Activated CD8-positive, alpha-beta memory T cell treated with anti-CD3 and anti-CD28 coated beads, Interleukin-2, amount 10 ng/mL, durations not matched to agents 7 days and 5 days (primary cell): ENCODE measurements at regions not wholly inside any gene's neighbourhood (a gene's known extent, or its start where the extent isn't known, plus 50 kb on each side); places are given as distances from the start of the nearest gene placed in this dataset.

Source experiments
- ATAC-seq: fragments of 150-1000 bp; cut with Tn5 transposase; one replicate; pipeline ENCODE4 v1.10.0; 2021; ENCODE audit warnings: moderate library complexity
- CTCF ChIA-PET: fragments of 350-600 bp; sonication (Branson Sonifier 250); formaldehyde crosslinking; loops from one replicate; lab custom pipeline; 2021; ENCODE audit warnings: antibody characterized with exemption; lab: Charles Lee
- DNase-seq: peaks from one replicate; pipeline ENCODE4 v3.0.0-alpha.2; 2020
- H3K27ac Mint-ChIP-seq: one replicate; pipeline ENCODE4 v1.8.0; 2021; ENCODE audit warnings: mild to moderate bottlenecking, mixed read lengths
- H3K27me3 Mint-ChIP-seq: one replicate; pipeline ENCODE4 v1.8.0; 2021; ENCODE audit warnings: mixed read lengths
- H3K36me3 Mint-ChIP-seq: one replicate; pipeline ENCODE4 v1.8.0; 2021; ENCODE audit warnings: mild to moderate bottlenecking, mixed read lengths
- H3K4me1 Mint-ChIP-seq: one replicate; pipeline ENCODE4 v1.8.0; 2021; ENCODE audit warnings: mixed read lengths
- H3K4me3 Mint-ChIP-seq: one replicate; pipeline ENCODE4 v1.8.0; 2021; ENCODE audit warnings: mild to moderate bottlenecking, moderate library complexity, mixed read lengths
- H3K9me3 Mint-ChIP-seq: one replicate; pipeline ENCODE4 v1.8.0; 2022; ENCODE audit warnings: low read depth, mixed read lengths

GRCh38 chr20:22511943-22512910 is 72.1 kb downstream of the FOXA2 start:
- ATAC-seq (no peak), DNase-seq (no peak)
- Mint-ChIP-seq H3K4me1 (no peaks in the 10 kb centered on the region), H3K9me3 (no peaks in the 10 kb centered on the region), H3K27ac (no peak overlapping the region), H3K4me3 (no peak overlapping the region), H3K36me3 (no peaks in the 10 kb centered on the region), H3K27me3 (no peaks in the 10 kb centered on the region)
- CTCF ChIA-PET, result no interaction called here

- Mint-ChIP-seq H3K4me3 (no peak overlapping the region), H3K27me3 (no peaks in the 10 kb centered on the region), H3K4me1 (no peaks in the 10 kb centered on the region), H3K36me3 (no peaks in the 10 kb centered on the region), H3K9me3 (peaks cover 2% of the 10 kb centered on the region), H3K27ac (no peak overlapping the region)
- CTCF ChIA-PET, result no interaction called here
- no peak for ATAC-seq
- DNase-seq, result no peak
Measured at GRCh38 chr20:22509843-22510147, 74.6 kb downstream of the FOXA2 start.

GRCh38 chr20:22509090-22509842 is 75.1 kb downstream of the FOXA2 start:
- no peak for DNase-seq
- Mint-ChIP-seq H3K36me3 (no peaks in the 10 kb centered on the region), H3K27me3 (no peaks in the 10 kb centered on the region), H3K4me3 (no peak overlapping the region), H3K27ac (no peak overlapping the region), H3K9me3 (peaks cover 5% of the 10 kb centered on the region), H3K4me1 (no peaks in the 10 kb centered on the region)
- no peak for ATAC-seq
- CTCF ChIA-PET, result no interaction called here

- no peak for DNase-seq
- CTCF ChIA-PET, result no interaction called here
- no peaks in the 10 kb centered on the region for H3K27me3 Mint-ChIP-seq
- ATAC-seq, result no peak
- no peaks in the 10 kb centered on the region for H3K36me3 Mint-ChIP-seq
- peaks cover 8% of the 10 kb centered on the region for H3K9me3 Mint-ChIP-seq
- no peak overlapping the region for H3K4me3 Mint-ChIP-seq
- H3K4me1 Mint-ChIP-seq, result no peaks in the 10 kb centered on the region
- H3K27ac Mint-ChIP-seq, result no peak overlapping the region
Measured at GRCh38 chr20:22508426-22508825, 75.9 kb downstream of the FOXA2 start.

- H3K4me3 Mint-ChIP-seq, result no peak overlapping the region
- no peak for DNase-seq
- H3K27ac Mint-ChIP-seq, result no peak overlapping the region
- ATAC-seq, result no peak
- CTCF ChIA-PET, result no interaction called here
- H3K27me3 Mint-ChIP-seq, result no peaks in the 10 kb centered on the region
- no peaks in the 10 kb centered on the region for H3K4me1 Mint-ChIP-seq
- peaks cover 8% of the 10 kb centered on the region for H3K9me3 Mint-ChIP-seq
- no peaks in the 10 kb centered on the region for H3K36me3 Mint-ChIP-seq
Measured at GRCh38 chr20:22507240-22507961, 77.0 kb downstream of the FOXA2 start.

GRCh38 chr20:22506827-22507226 is 77.5 kb downstream of the FOXA2 start:
- no peak overlapping the region for H3K27ac Mint-ChIP-seq
- no peaks in the 10 kb centered on the region for H3K4me1 Mint-ChIP-seq
- H3K9me3 Mint-ChIP-seq, result peaks cover 8% of the 10 kb centered on the region
- CTCF ChIA-PET, result no interaction called here
- no peak overlapping the region for H3K4me3 Mint-ChIP-seq
- no peaks in the 10 kb centered on the region for H3K27me3 Mint-ChIP-seq
- no peak for DNase-seq
- no peak for ATAC-seq
- H3K36me3 Mint-ChIP-seq, result no peaks in the 10 kb centered on the region

- Mint-ChIP-seq H3K36me3 (no peaks in the 10 kb centered on the region), H3K4me3 (no peak overlapping the region), H3K27me3 (no peaks in the 10 kb centered on the region), H3K4me1 (no peaks in the 10 kb centered on the region), H3K27ac (no peak overlapping the region), H3K9me3 (peaks cover 8% of the 10 kb centered on the region)
- CTCF ChIA-PET, result interaction anchor here (0.6 kb wide), 1 partner anchor 92 kb away, joined by 3 read pairs; no protein-coding TSS in a partner anchor
- no peak for ATAC-seq
- DNase-seq, result no peak
Measured at GRCh38 chr20:22504829-22505377, 79.5 kb downstream of the FOXA2 start.

- CTCF ChIA-PET, result no interaction called here
- no peak for DNase-seq
- Mint-ChIP-seq H3K27ac (no peak overlapping the region), H3K36me3 (no peaks in the 10 kb centered on the region), H3K27me3 (no peaks in the 10 kb centered on the region), H3K9me3 (peaks cover 8% of the 10 kb centered on the region), H3K4me1 (no peaks in the 10 kb centered on the region), H3K4me3 (no peak overlapping the region)
- ATAC-seq, result no peak
Measured at GRCh38 chr20:22503577-22503976, 80.8 kb downstream of the FOXA2 start.

GRCh38 chr20:22502731-22503191 is 81.6 kb downstream of the FOXA2 start:
- no peaks in the 10 kb centered on the region for H3K36me3 Mint-ChIP-seq
- H3K27ac Mint-ChIP-seq, result no peak overlapping the region
- H3K4me3 Mint-ChIP-seq, result no peak overlapping the region
- no peaks in the 10 kb centered on the region for H3K4me1 Mint-ChIP-seq
- CTCF ChIA-PET, result no interaction called here
- no peaks in the 10 kb centered on the region for H3K27me3 Mint-ChIP-seq
- DNase-seq (no peak), ATAC-seq (no peak)
- peaks cover 8% of the 10 kb centered on the region for H3K9me3 Mint-ChIP-seq

GRCh38 chr20:22501566-22502344 is 82.6 kb downstream of the FOXA2 start:
- no peak for DNase-seq
- Mint-ChIP-seq H3K9me3 (peaks cover 8% of the 10 kb centered on the region), H3K27ac (no peak overlapping the region), H3K27me3 (no peaks in the 10 kb centered on the region), H3K4me1 (no peaks in the 10 kb centered on the region), H3K4me3 (no peak overlapping the region), H3K36me3 (no peaks in the 10 kb centered on the region)
- ATAC-seq, result no peak
- CTCF ChIA-PET, result no interaction called here

- CTCF ChIA-PET, result no interaction called here
- Mint-ChIP-seq H3K4me1 (no peaks in the 10 kb centered on the region), H3K36me3 (no peaks in the 10 kb centered on the region)
Measured at GRCh38 chr20:22501034-22501433, 83.3 kb downstream of the FOXA2 start.

GRCh38 chr20:22499515-22500166 is 84.7 kb downstream of the FOXA2 start:
- H3K4me1 Mint-ChIP-seq, result no peaks in the 10 kb centered on the region

More at GRCh38 chr20:22501034-22501433, 83.3 kb downstream of the FOXA2 start:
- Mint-ChIP-seq H3K27ac (no peak overlapping the region), H3K27me3 (no peaks in the 10 kb centered on the region), H3K9me3 (peaks cover 8% of the 10 kb centered on the region), H3K4me3 (no peak overlapping the region)
- ATAC-seq, result no peak
- DNase-seq, result no peak

More at GRCh38 chr20:22499515-22500166, 84.7 kb downstream of the FOXA2 start:
- H3K4me3 Mint-ChIP-seq, result no peak overlapping the region
- no peak overlapping the region for H3K27ac Mint-ChIP-seq
- H3K27me3 Mint-ChIP-seq, result no peaks in the 10 kb centered on the region
- ATAC-seq (no peak), DNase-seq (no peak)
- peaks cover 4% of the 10 kb centered on the region for H3K9me3 Mint-ChIP-seq
- no peaks in the 10 kb centered on the region for H3K36me3 Mint-ChIP-seq
- CTCF ChIA-PET, result no interaction called here
